Endothelial cell of umbilical vein (primary cell): ENCODE measurements at regions not wholly inside any gene's neighbourhood (a gene's known extent, or its start where the extent isn't known, plus 50 kb on each side); places are given as distances from the start of the nearest gene placed in this dataset.
A peak's percentile ranks its signal among the peaks of the same experiment; 100 is the strongest.

ENCODE experiments used
- BruUV-seq: library from RNA; stranded (reverse); fragments of 400-500 nt; replicated peaks from 2 replicates; lab custom pipeline; 2021; lab: Mats Ljungman, UMichigan
- CTCF ChIA-PET: fragments of 300-600, 350-600 bp; sonication (Branson Sonifier 250); formaldehyde crosslinking; loops from one replicate; lab custom pipeline; 2021; ENCODE audit warnings: antibody characterized with exemption, inconsistent platforms; lab: Charles Lee
- POLR2A ChIA-PET: fragments of 300-600, 350-600 bp; sonication (Branson Sonifier 250); formaldehyde crosslinking; loops from one replicate; lab custom pipeline; 2021; ENCODE audit warnings: antibody characterized with exemption, inconsistent platforms; lab: Charles Lee
- DNase-seq: peaks from one replicate; pipeline ENCODE4 v3.0.0-alpha.2; 2011; ENCODE audit warnings: low read depth, low spot score
- FAIRE-seq: peaks from 2 replicates; lab custom pipeline; 2011; peaks lifted over from hg19 to GRCh38; lab: Jason Lieb, UNC
- H2AFZ ChIP-seq: 2 replicates; pipeline ENCODE4 v1.6.0; 2012; ENCODE audit warnings: low read depth, low read length, control low read depth, inconsistent platforms
- H3K27ac ChIP-seq: 2 replicates; pipeline ENCODE4 v1.5.1; 2011; ENCODE audit warnings: low read depth, mild to moderate bottlenecking, control low read depth, low read length, moderate library complexity; ENCODE audit not compliant: insufficient read depth
- H3K27me3 ChIP-seq, 2 experiments: 2 replicates each; pipeline versions ENCODE4 v1.6.0 to v1.6.1; 2011; ENCODE audit warnings: low read length in 2 of 2, mixed read lengths in 1 of 2; ENCODE audit not compliant: control insufficient read depth in 2 of 2, insufficient read depth in 2 of 2
- H3K36me3 ChIP-seq, 2 experiments: 2 replicates in 1 of 2; 3 replicates in 1 of 2; pipeline ENCODE4 v1.5.1; 2011; ENCODE audit warnings: low read length in 2 of 2, mild to moderate bottlenecking in 1 of 2, moderate library complexity in 1 of 2; ENCODE audit not compliant: control insufficient read depth in 2 of 2, insufficient read depth in 2 of 2; ENCODE audit errors: extremely low read depth in 1 of 2
- H3K4me1 ChIP-seq: 3 replicates; pipeline ENCODE4 v1.5.1; 2011; ENCODE audit warnings: mild to moderate bottlenecking, low read length; ENCODE audit not compliant: control insufficient read depth, insufficient read depth; ENCODE audit errors: extremely low read depth
- H3K4me2 ChIP-seq: 2 replicates; pipeline ENCODE4 v1.6.1; 2011; ENCODE audit warnings: low read length, control low read depth, mixed read lengths; ENCODE audit not compliant: insufficient read depth
- H3K4me3 ChIP-seq, 3 experiments: fragments of 200-600 bp in 1 of 3; sonication (generic), shearing (Covaris generic) in 1 of 3; replicated peaks in 1 of 3; 2 replicates each; pipeline ENCODE4 v1.5.1; 2011 to 2016; ENCODE audit warnings: control low read depth in 3 of 3, low read length in 3 of 3, mild to moderate bottlenecking in 2 of 3, inconsistent platforms in 1 of 3, low read depth in 1 of 3, moderate library complexity in 1 of 3; ENCODE audit not compliant: insufficient read depth in 1 of 3
- H3K79me2 ChIP-seq: 2 replicates; pipeline ENCODE4 v1.6.0; 2012; ENCODE audit warnings: low read length, inconsistent platforms; ENCODE audit not compliant: control insufficient read depth, insufficient read depth
- H3K9ac ChIP-seq: replicated peaks from 2 replicates; pipeline ENCODE3; 2011; ENCODE audit warnings: low read length, control low read depth; ENCODE audit not compliant: insufficient read depth; ENCODE audit errors: extremely low read depth
- H3K9me1 ChIP-seq: replicated peaks from 3 replicates; pipeline ENCODE4 v1.6.0; 2011; ENCODE audit warnings: mild to moderate bottlenecking, low read length; ENCODE audit not compliant: control insufficient read depth, insufficient read depth; ENCODE audit errors: extremely low read depth
- H3K9me3 ChIP-seq: replicated peaks from 2 replicates; pipeline ENCODE4 v1.5.1; 2012; ENCODE audit warnings: low read length, inconsistent platforms; ENCODE audit not compliant: control insufficient read depth, insufficient read depth
- H4K20me1 ChIP-seq: replicated peaks from 2 replicates; pipeline ENCODE3; 2011; ENCODE audit warnings: mild to moderate bottlenecking, low read length; ENCODE audit not compliant: control insufficient read depth, insufficient read depth; ENCODE audit errors: extremely low read depth
- EZH2 ChIP-seq: IDR thresholded peaks from 2 replicates; pipeline ENCODE4 v1.6.1; 2012; ENCODE audit warnings: borderline replicate concordance, low read depth, mild to moderate bottlenecking, moderate library complexity, low read length, inconsistent platforms; ENCODE audit not compliant: severe bottlenecking
- FOS ChIP-seq: IDR thresholded peaks from 2 replicates; pipeline ENCODE4 v1.6.1; 2011; ENCODE audit warnings: mild to moderate bottlenecking, low read length, moderate library complexity, borderline replicate concordance; ENCODE audit not compliant: insufficient read depth
- GATA2 ChIP-seq: IDR thresholded peaks from 2 replicates; pipeline ENCODE4 v1.7.0; 2011; ENCODE audit warnings: low read depth, mild to moderate bottlenecking, moderate library complexity, mixed read lengths, low read length; ENCODE audit not compliant: insufficient read length, insufficient read depth
- JUN ChIP-seq: IDR thresholded peaks from 2 replicates; pipeline ENCODE4 v1.6.1; 2011; ENCODE audit warnings: borderline replicate concordance, low read depth; ENCODE audit not compliant: insufficient read length, insufficient read depth
- POLR2A ChIP-seq: IDR thresholded peaks from 2 replicates; pipeline ENCODE4 v1.6.1; 2012; ENCODE audit warnings: low read depth, mild to moderate bottlenecking, control low read depth, low read length
- POLR2AphosphoS5 ChIP-seq: IDR thresholded peaks from 2 replicates; pipeline ENCODE4 v1.6.1; 2012; ENCODE audit warnings: low read depth, mild to moderate bottlenecking, control low read depth, low read length, moderate library complexity; ENCODE audit not compliant: insufficient read depth
- dilution Hi-C: fragments of 300-500 bp; cut with MboI; formaldehyde crosslinking; loops from one replicate; pipeline ENCODE4 v1.15.0; 2019; ENCODE audit warnings: low sequenced_read_pairs; ENCODE audit not compliant: extremely low pct_ligation_motif_present
- intact Hi-C: fragments of 100-400 bp; cut with micrococcal nuclease; formaldehyde crosslinking; loops from one replicate; pipeline ENCODE4 v1.10.0; 2022
- TF ChIP-seq, protein P1 (sequence below): IDR thresholded peaks from 2 replicates; pipeline ENCODE4 v1.6.1; 2011; ENCODE audit not compliant: insufficient read depth, insufficient read length
- TF ChIP-seq, protein P2 (sequence below), 2 donors: IDR thresholded peaks; 1 replicate in 1 of 2; 2 replicates in 1 of 2; pipeline ENCODE4 v1.5.1; 2011; ENCODE audit warnings: low read length in 2 of 2, mild to moderate bottlenecking in 2 of 2, moderate library complexity in 2 of 2, control low read depth in 1 of 2, inconsistent platforms in 1 of 2, low read depth in 1 of 2; ENCODE audit not compliant: insufficient read depth in 1 of 2; ENCODE audit errors: extremely low read depth in 1 of 2

DNA sequence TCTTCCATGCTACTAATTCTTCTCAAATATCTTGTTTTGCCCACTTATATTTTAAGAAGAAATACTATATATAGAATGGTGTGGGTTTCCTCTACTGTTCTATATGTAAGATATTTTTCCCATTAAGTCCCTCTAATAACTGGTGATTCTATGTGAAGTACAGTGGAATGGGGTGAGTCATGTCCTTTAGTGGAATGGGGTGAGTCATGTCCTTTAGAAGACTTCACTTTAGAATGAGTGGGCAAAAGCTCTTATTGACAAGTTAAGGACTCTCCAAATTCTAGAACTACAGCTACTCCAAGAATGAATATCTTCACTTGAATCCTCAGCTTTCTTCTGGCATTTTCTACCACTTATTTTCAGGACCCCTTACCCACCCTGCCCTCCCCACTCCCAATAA is 349.9 kb downstream of the ETNK1 start:
- Histone ChIP-seq H3K9me3 (no peaks in the 10 kb centered on the region), H4K20me1 (no peaks in the 10 kb centered on the region), H3K9ac (no peak overlapping the region), H3K79me2 (no peaks in the 10 kb centered on the region), H3K27me3 (no peaks in the 10 kb centered on the region), H3K27ac (peak overlapping the region; percentile 45), H3K36me3 (no peaks in the 10 kb centered on the region), H2AFZ (no peak overlapping the region), H3K4me1 (peaks cover 20% of the 10 kb centered on the region), H3K4me2 (peak overlapping the region; percentile 24), H3K4me3 (no peak overlapping the region), H3K9me1 (no peaks in the 10 kb centered on the region)
- dilution Hi-C loops (no loop called here), intact Hi-C loops (loop anchor here (10.0 kb wide), 1 partner anchor 290 kb away; no protein-coding TSS in a partner anchor)
- DNase-seq (peak; percentile 83), FAIRE-seq (peak; percentile 82)
- TF ChIP-seq POLR2AphosphoS5, result no peak
- TF ChIP-seq GATA2, result no peak
- TF ChIP-seq FOS, result peak; percentile 99
- TF ChIP-seq, protein P1, sequence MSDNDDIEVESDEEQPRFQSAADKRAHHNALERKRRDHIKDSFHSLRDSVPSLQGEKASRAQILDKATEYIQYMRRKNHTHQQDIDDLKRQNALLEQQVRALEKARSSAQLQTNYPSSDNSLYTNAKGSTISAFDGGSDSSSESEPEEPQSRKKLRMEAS, result no peak
- peak; percentile 97 for TF ChIP-seq JUN
- TF ChIP-seq, protein P2, sequence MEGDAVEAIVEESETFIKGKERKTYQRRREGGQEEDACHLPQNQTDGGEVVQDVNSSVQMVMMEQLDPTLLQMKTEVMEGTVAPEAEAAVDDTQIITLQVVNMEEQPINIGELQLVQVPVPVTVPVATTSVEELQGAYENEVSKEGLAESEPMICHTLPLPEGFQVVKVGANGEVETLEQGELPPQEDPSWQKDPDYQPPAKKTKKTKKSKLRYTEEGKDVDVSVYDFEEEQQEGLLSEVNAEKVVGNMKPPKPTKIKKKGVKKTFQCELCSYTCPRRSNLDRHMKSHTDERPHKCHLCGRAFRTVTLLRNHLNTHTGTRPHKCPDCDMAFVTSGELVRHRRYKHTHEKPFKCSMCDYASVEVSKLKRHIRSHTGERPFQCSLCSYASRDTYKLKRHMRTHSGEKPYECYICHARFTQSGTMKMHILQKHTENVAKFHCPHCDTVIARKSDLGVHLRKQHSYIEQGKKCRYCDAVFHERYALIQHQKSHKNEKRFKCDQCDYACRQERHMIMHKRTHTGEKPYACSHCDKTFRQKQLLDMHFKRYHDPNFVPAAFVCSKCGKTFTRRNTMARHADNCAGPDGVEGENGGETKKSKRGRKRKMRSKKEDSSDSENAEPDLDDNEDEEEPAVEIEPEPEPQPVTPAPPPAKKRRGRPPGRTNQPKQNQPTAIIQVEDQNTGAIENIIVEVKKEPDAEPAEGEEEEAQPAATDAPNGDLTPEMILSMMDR (IDR thresholded peaks at IDR 0.05; ENCODE audit: extremely low read depth in 1 of 2, insufficient read depth in 1 of 2, low read depth in 1 of 2, low read length in 2 of 2), result no peak
- TF ChIP-seq POLR2A, result no peak
- TF ChIP-seq EZH2, result no peak
- ChIA-PET POLR2A (no interaction called here), CTCF (interaction anchor here (1.0 kb wide), 1 partner anchor 28 kb away, joined by 4 read pairs; no protein-coding TSS in a partner anchor)
- BruUV-seq, result no TSS peak
